CD14-positive monocyte (primary cell): ENCODE measurements at regions not wholly inside any gene's neighbourhood (a gene's known extent, or its start where the extent isn't known, plus 50 kb on each side); places are given as distances from the start of the nearest gene placed in this dataset.
"Not testable (repeated sequence)": the region's sequence is repeated elsewhere in the genome, so short reads cannot be mapped to it uniquely, and the experiment has no call there.

ENCODE experiments used
- DNase-seq, 3 donors: peaks; one replicate each; pipeline ENCODE4 v3.0.0-alpha.2; 2011 to 2022
- H2AFZ ChIP-seq: 2 replicates; pipeline ENCODE4 v1.6.0; 2012; ENCODE audit warnings: mild to moderate bottlenecking, low read depth, low read length, inconsistent platforms; ENCODE audit not compliant: insufficient read depth, poor library complexity, severe bottlenecking
- H3K27ac ChIP-seq, 2 donors: 1 replicate in 1 of 2; 2 replicates in 1 of 2; pipeline ENCODE4 v1.5.1; 2012 to 2013; ENCODE audit warnings: low read length in 2 of 2, control low read depth in 1 of 2, inconsistent platforms in 1 of 2, low read depth in 1 of 2, mild to moderate bottlenecking in 1 of 2
- H3K27me3 ChIP-seq, 2 donors: one replicate each; pipeline versions ENCODE4 v1.6.0 to v1.6.1; 2011 to 2013; ENCODE audit warnings: low read length in 2 of 2; ENCODE audit not compliant: control insufficient read depth in 2 of 2, insufficient read depth in 2 of 2
- H3K36me3 ChIP-seq, 2 donors: replicated peaks in 1 of 2; 1 replicate in 1 of 2; 2 replicates in 1 of 2; pipeline versions ENCODE4 v1.5.1 to v1.6.1; 2012 to 2013; ENCODE audit warnings: low read length in 2 of 2, control low read depth in 1 of 2, inconsistent platforms in 1 of 2, mild to moderate bottlenecking in 1 of 2; ENCODE audit not compliant: insufficient read depth in 2 of 2, control insufficient read depth in 1 of 2
- H3K4me1 ChIP-seq, 2 donors: 1 replicate in 1 of 2; 2 replicates in 1 of 2; pipeline versions ENCODE4 v1.5.1 to v1.6.1; 2012 to 2013; ENCODE audit warnings: low read length in 2 of 2, control low read depth in 1 of 2, inconsistent platforms in 1 of 2, mild to moderate bottlenecking in 1 of 2, moderate library complexity in 1 of 2; ENCODE audit not compliant: insufficient read depth in 2 of 2, control insufficient read depth in 1 of 2
- H3K4me2 ChIP-seq: replicated peaks from 2 replicates; pipeline ENCODE3; 2012; ENCODE audit warnings: low read length, moderate library complexity, mild to moderate bottlenecking; ENCODE audit not compliant: poor library complexity, severe bottlenecking; ENCODE audit errors: extremely low read depth
- H3K4me3 ChIP-seq, 3 experiments: fragments of 200-600 bp in 1 of 3; sonication (generic) in 1 of 3; replicated peaks in 1 of 3; 1 replicate in 2 of 3; 2 replicates in 1 of 3; pipeline ENCODE4 v1.5.1; 2011 to 2013; ENCODE audit warnings: low read length in 3 of 3, mild to moderate bottlenecking in 3 of 3, control low read depth in 2 of 3, low read depth in 2 of 3, inconsistent platforms in 1 of 3, moderate library complexity in 1 of 3
- H3K79me2 ChIP-seq: 2 replicates; pipeline ENCODE4 v1.6.0; 2012; ENCODE audit warnings: mild to moderate bottlenecking, control low read depth, inconsistent platforms, low read length, moderate library complexity; ENCODE audit not compliant: insufficient read depth
- H3K9ac ChIP-seq: 2 replicates; pipeline ENCODE4 v1.6.0; 2017; ENCODE audit warnings: low read length, mild to moderate bottlenecking; ENCODE audit not compliant: insufficient read depth, poor library complexity, severe bottlenecking
- H3K9me3 ChIP-seq, 2 donors: replicated peaks in 1 of 2; 1 replicate in 1 of 2; 2 replicates in 1 of 2; pipeline versions ENCODE4 v1.5.1 to v1.6.1; 2012 to 2013; ENCODE audit warnings: low read length in 2 of 2, control low read depth in 1 of 2; ENCODE audit not compliant: control insufficient read depth in 1 of 2, insufficient read depth in 1 of 2
- H4K20me1 ChIP-seq: 2 replicates; pipeline ENCODE4 v1.6.0; 2012; ENCODE audit warnings: mild to moderate bottlenecking, low read length, control low read depth, moderate library complexity; ENCODE audit not compliant: insufficient read depth
- H3K27ac Mint-ChIP-seq, 7 donors: one replicate each; pipeline ENCODE4 v1.8.0; 2020; ENCODE audit warnings: mild to moderate bottlenecking in 7 of 7, mixed read lengths in 7 of 7, moderate library complexity in 6 of 7, inconsistent platforms in 2 of 7
- H3K27me3 Mint-ChIP-seq, 3 donors: one replicate each; pipeline ENCODE4 v1.8.0; 2021 to 2022; ENCODE audit warnings: low read depth in 3 of 3, mild to moderate bottlenecking in 3 of 3, mixed read lengths in 3 of 3, moderate library complexity in 3 of 3, inconsistent platforms in 1 of 3
- H3K36me3 Mint-ChIP-seq, 2 donors: one replicate each; pipeline ENCODE4 v1.8.0; 2020; ENCODE audit warnings: mixed read lengths in 2 of 2, inconsistent platforms in 1 of 2, mild to moderate bottlenecking in 1 of 2
- H3K4me1 Mint-ChIP-seq: one replicate; pipeline ENCODE4 v1.8.0; 2020; ENCODE audit warnings: mild to moderate bottlenecking, mixed read lengths
- H3K4me3 Mint-ChIP-seq, 2 donors: one replicate each; pipeline ENCODE4 v1.8.0; 2020; ENCODE audit warnings: mild to moderate bottlenecking in 2 of 2, mixed read lengths in 2 of 2, moderate library complexity in 1 of 2
- H3K9me3 Mint-ChIP-seq, 7 donors: one replicate each; pipeline ENCODE4 v1.8.0; 2020 to 2022; ENCODE audit warnings: mixed read lengths in 7 of 7, mild to moderate bottlenecking in 6 of 7, moderate library complexity in 6 of 7, inconsistent platforms in 2 of 7
- whole genome bisulfite sequencing: methylation state at CpG from one replicate; pipeline ENCODE4 v1.1.5; 2013; ENCODE audit warnings: missing lambda C conversion rate; ENCODE audit not compliant: insufficient coverage; 5-methylcytosine and 5-hydroxymethylcytosine counted together
- intact Hi-C, 2 donors: fragments of 100-400 bp; cut with micrococcal nuclease; formaldehyde crosslinking; loops; one replicate each; pipeline versions ENCODE4 v1.15.0 to v1.15.1; 2023
- TF ChIP-seq, protein P1 (sequence below): fragments of 200-600 bp; IDR thresholded peaks from one replicate; pipeline ENCODE4 v1.8.0; 2022; ENCODE audit warnings: antibody characterized with exemption, mild to moderate bottlenecking

DNA sequence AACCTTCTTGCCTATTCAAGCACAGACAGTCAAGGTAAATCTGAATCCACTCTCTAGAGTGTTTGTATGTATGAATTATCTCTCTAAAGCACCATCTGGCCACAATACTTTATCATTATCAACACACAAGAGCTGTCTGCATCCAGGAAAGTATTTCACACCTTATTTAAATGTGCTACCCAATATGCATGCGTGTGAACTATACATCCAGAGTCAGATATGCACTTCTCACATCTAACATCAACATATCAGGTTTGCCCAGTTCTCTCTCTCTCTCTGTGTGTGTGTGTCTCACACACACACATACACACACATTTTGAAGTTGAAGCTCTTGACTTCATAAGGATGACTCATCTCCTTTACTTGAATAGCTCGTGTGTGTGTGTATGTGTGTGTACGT, 697.5 kb upstream of the PCDH20 start:
- Histone ChIP-seq H3K4me2 (no peak overlapping the region), H3K4me1 (no peaks in the 10 kb centered on the region), H3K9me3 (no peaks in the 10 kb centered on the region), H3K27me3 (no peaks in the 10 kb centered on the region), H2AFZ (no peak overlapping the region), H3K27ac (no peak overlapping the region), H3K36me3 (no peaks in the 10 kb centered on the region), H4K20me1 (no peaks in the 10 kb centered on the region), H3K9ac (no peak overlapping the region), H3K4me3 (no peak overlapping the region), H3K79me2 (no peaks in the 10 kb centered on the region)
- whole genome bisulfite sequencing, result 50% methylated on average over 1 of the region's 3 CpGs
- Mint-ChIP-seq H3K9me3 (no peaks in the 10 kb centered on the region), H3K36me3 (no peaks in the 10 kb centered on the region), H3K27me3 (no peaks in the 10 kb centered on the region), H3K27ac (no peak overlapping the region), H3K4me1 (no peaks in the 10 kb centered on the region), H3K4me3 (no peak overlapping the region)
- DNase-seq, result no peak
- intact Hi-C loops, result no loop called here
- TF ChIP-seq, protein P1, sequence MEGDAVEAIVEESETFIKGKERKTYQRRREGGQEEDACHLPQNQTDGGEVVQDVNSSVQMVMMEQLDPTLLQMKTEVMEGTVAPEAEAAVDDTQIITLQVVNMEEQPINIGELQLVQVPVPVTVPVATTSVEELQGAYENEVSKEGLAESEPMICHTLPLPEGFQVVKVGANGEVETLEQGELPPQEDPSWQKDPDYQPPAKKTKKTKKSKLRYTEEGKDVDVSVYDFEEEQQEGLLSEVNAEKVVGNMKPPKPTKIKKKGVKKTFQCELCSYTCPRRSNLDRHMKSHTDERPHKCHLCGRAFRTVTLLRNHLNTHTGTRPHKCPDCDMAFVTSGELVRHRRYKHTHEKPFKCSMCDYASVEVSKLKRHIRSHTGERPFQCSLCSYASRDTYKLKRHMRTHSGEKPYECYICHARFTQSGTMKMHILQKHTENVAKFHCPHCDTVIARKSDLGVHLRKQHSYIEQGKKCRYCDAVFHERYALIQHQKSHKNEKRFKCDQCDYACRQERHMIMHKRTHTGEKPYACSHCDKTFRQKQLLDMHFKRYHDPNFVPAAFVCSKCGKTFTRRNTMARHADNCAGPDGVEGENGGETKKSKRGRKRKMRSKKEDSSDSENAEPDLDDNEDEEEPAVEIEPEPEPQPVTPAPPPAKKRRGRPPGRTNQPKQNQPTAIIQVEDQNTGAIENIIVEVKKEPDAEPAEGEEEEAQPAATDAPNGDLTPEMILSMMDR, result no peak

DNA sequence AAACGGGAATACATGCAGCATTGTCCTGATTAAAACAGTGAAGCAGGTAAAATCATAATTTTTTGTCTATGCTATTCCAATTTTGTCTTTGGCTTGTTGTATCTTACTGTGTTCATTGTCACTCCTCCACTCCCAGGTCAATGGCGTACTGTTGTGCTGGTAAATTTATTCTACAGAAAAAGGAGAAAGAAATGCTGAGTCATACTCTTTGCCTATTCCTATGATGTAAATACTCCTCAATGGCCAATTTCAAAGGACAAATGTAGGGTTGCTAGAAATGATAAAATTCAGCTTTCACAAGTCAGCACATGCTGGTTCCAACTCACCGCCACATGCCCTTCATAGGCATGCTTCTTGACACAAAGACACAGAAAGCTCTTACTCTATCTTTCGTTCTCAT, 694.4 kb upstream of the PCDH20 start:
- Histone ChIP-seq H3K4me1 (no peaks in the 10 kb centered on the region), H3K27me3 (no peaks in the 10 kb centered on the region), H3K36me3 (no peaks in the 10 kb centered on the region), H2AFZ (no peak overlapping the region), H3K4me3 (no peak overlapping the region), H3K79me2 (no peaks in the 10 kb centered on the region), H4K20me1 (no peaks in the 10 kb centered on the region), H3K27ac (no peak overlapping the region), H3K9ac (no peak overlapping the region), H3K9me3 (peaks cover 9 to 11% of the 10 kb centered on the region in 2 donors), H3K4me2 (no peak overlapping the region)
- intact Hi-C loops, result no loop called here
- Mint-ChIP-seq H3K9me3 (peaks cover 0 to 10% (median 2%) of the 10 kb centered on the region in 7 donors), H3K27me3 (no peaks in the 10 kb centered on the region), H3K27ac (no peak overlapping the region), H3K36me3 (no peaks in the 10 kb centered on the region), H3K4me3 (no peak overlapping the region), H3K4me1 (no peaks in the 10 kb centered on the region)
- TF ChIP-seq, protein P1, result no peak
- 90% methylated on average over 2 of the region's 4 CpGs for WGBS
- DNase-seq, result no peak

DNA sequence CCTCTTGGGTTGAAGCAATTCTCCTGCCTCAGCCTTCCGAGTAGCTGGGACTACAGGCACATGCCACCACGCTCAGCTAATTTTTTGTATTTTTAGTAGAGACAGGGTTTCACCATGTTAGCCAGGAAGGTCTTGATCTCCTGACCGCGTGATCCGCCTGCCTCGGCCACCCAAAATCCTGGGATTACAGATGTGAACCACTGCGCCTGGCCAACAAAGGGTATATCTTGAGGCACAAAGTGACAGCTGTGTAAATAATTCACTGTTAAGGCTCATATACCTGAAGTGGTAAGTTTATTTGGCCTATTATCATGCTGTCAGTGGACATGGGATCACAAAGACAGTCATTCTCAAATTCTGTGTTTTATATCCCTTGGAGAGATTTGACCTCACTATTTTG, 688.5 kb upstream of the PCDH20 start:
- H3K27ac ChIP-seq, H3K4me3 Mint-ChIP-seq, H3K4me3 ChIP-seq, H4K20me1 ChIP-seq, H3K36me3 ChIP-seq, H3K27me3 Mint-ChIP-seq, DNase-seq, H3K79me2 ChIP-seq, H3K4me1 Mint-ChIP-seq, H3K27me3 ChIP-seq, H3K36me3 Mint-ChIP-seq, H2AFZ ChIP-seq, H3K9ac ChIP-seq, H3K27ac Mint-ChIP-seq, H3K4me1 ChIP-seq, intact Hi-C loops, H3K4me2 ChIP-seq: not testable (repeated sequence)
- peaks cover 9 to 11% of the 10 kb centered on the region in 2 donors for H3K9me3 ChIP-seq
- peaks cover 0 to 14% (median 4%) of the 10 kb centered on the region in 7 donors for H3K9me3 Mint-ChIP-seq
- WGBS, result 100% methylated on average over 3 of the region's 7 CpGs
